Spleen (tissue), 7 donors: ENCODE measurements at regions not wholly inside any gene's neighbourhood (a gene's known extent, or its start where the extent isn't known, plus 50 kb on each side); places are given as distances from the start of the nearest gene placed in this dataset.

Source experiments
- CTCF ChIP-seq, 11 experiments: fragments of 200-600 bp in 7 of 11; fragments of 450-650 bp in 4 of 11; sonication (generic) in 4 of 11; IDR thresholded peaks in 8 of 11; conservative IDR thresholded peaks in 3 of 11; 1 replicate in 7 of 11; 2 replicates in 4 of 11; pipeline versions ENCODE4 v1.4.0 to v1.8.0; 2016 to 2021; ENCODE audit warnings: antibody characterized with exemption in 11 of 11, inconsistent platforms in 4 of 11, mild to moderate bottlenecking in 1 of 11
- POLR2A ChIP-seq, 3 donors: fragments of 450-650 bp; IDR thresholded peaks; one replicate each; pipeline ENCODE4 v1.5.1; 2017; ENCODE audit warnings: antibody characterized with exemption in 3 of 3, mild to moderate bottlenecking in 1 of 3
- POLR2AphosphoS5 ChIP-seq, 3 donors: sonication (generic); formaldehyde crosslinking; IDR thresholded peaks; one replicate each; pipeline ENCODE4 v1.5.1; 2017; ENCODE audit warnings: antibody characterized with exemption in 3 of 3
- donor health status: DM: no; HTN: no; CAD: no; lungs with moderate emphysema.
- donor health status: DM: no; HTN: no; CAD: no.
- donor health status: DM: no; HTN: no; CAD: no.

DNA sequence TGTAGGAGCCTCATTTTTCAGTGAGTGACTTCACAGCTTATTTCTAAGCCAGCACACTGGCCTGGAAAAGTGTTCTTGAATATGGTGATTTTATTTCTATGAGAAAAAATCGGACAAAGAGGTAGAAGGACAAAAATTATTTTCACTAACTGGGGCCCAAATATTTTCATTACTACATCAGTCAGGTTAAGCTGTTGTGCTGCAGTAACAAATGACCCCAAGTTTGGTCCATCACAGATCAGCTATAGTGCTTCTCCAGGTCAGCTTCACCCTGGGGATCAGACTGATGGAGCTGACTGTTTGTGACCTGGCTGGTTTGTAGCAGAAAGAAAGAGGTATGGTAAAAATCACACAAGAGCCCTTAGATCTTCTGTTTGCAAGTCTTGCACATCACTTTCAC lies 97.9 kb upstream of the STT3B start:
- TF ChIP-seq CTCF (IDR thresholded peaks at IDR 0.05 in 8 of 11, conservative IDR thresholded peaks at IDR 0.05 in 3 of 11) (no peak), POLR2A (IDR thresholded peaks at IDR 0.05) (no peak), POLR2AphosphoS5 (IDR thresholded peaks at IDR 0.05) (no peak)
